K562 (cell line): ENCODE measurements at regions not wholly inside any gene's neighbourhood (a gene's known extent, or its start where the extent isn't known, plus 50 kb on each side); places are given as distances from the start of the nearest gene placed in this dataset.

Source experiments
- ATAC-seq: fragments of 200-7000 bp; cut with Tn5 transposase; 3 replicates; pipeline ENCODE4 v1.9.1; 2020; ENCODE audit warnings: moderate library complexity
- BruUV-seq: library from RNA; stranded (reverse); fragments of 400-500 nt; replicated peaks from 2 replicates; lab custom pipeline; 2021; lab: Mats Ljungman, UMichigan
- CTCF ChIA-PET: fragments of 300-600 bp; formaldehyde crosslinking; extraction: SDS; loops from one replicate; lab custom pipeline; 2021; ENCODE audit warnings: low intra/inter-chr PET ratio; lab: Yijun Ruan, JAX
- POLR2A ChIA-PET: fragments of 300-600, 350-650 bp; sonication (Branson Sonifier 250); formaldehyde crosslinking; extraction: SDS; loops from one replicate; lab custom pipeline; 2021; ENCODE audit warnings: antibody characterized with exemption, inconsistent platforms; lab: Yijun Ruan, JAX
- DNase-seq, 4 experiments: peaks; one replicate each; pipeline versions ENCODE4 v3.0.0 to v3.0.0-alpha.2; 2011 to 2018; ENCODE audit warnings: low spot score in 3 of 4, mixed read lengths in 3 of 4; ENCODE audit errors: extremely low read depth in 1 of 4
- FAIRE-seq: peaks from 2 replicates; lab custom pipeline; 2011; peaks lifted over from hg19 to GRCh38; lab: Jason Lieb, UNC
- H2AFZ ChIP-seq: 2 replicates; pipeline ENCODE4 v1.6.0; 2011; ENCODE audit warnings: low read depth, low read length, control low read depth, inconsistent platforms
- H3K27ac ChIP-seq: fragments of 200-600 bp; 3 replicates; pipeline ENCODE4 v1.8.0; 2011; ENCODE audit warnings: low read depth, mild to moderate bottlenecking, control low read depth, inconsistent platforms, low read length, moderate library complexity, mixed read lengths; ENCODE audit errors: extremely low read depth
- H3K27me3 ChIP-seq, 2 experiments: fragments of 300-600 bp in 1 of 2; 2 replicates in 1 of 2; 3 replicates in 1 of 2; pipeline versions ENCODE4 v1.6.0 to v1.8.0; 2011; ENCODE audit warnings: inconsistent platforms in 2 of 2, low read length in 2 of 2, mild to moderate bottlenecking in 1 of 2, mixed read lengths in 1 of 2, moderate library complexity in 1 of 2; ENCODE audit not compliant: control insufficient read depth in 2 of 2, insufficient read depth in 2 of 2
- H3K36me3 ChIP-seq: fragments of 300-600 bp; 3 replicates; pipeline ENCODE4 v1.8.0; 2011; ENCODE audit warnings: mild to moderate bottlenecking, low read length, inconsistent platforms; ENCODE audit not compliant: control insufficient read depth, insufficient read depth
- H3K4me1 ChIP-seq, 2 experiments: fragments of 200-600 bp in 1 of 2; replicated peaks in 1 of 2; 2 replicates in 1 of 2; 3 replicates in 1 of 2; pipeline versions ENCODE4 v1.5.1 to v1.8.0; 2011; ENCODE audit warnings: inconsistent platforms in 2 of 2, low read length in 2 of 2, mild to moderate bottlenecking in 1 of 2, mixed read lengths in 1 of 2, moderate library complexity in 1 of 2; ENCODE audit not compliant: control insufficient read depth in 2 of 2, insufficient read depth in 2 of 2
- H3K4me2 ChIP-seq: 2 replicates; pipeline ENCODE4 v1.6.1; 2011; ENCODE audit warnings: low read length, control low read depth, inconsistent platforms, mixed read lengths; ENCODE audit not compliant: insufficient read depth
- H3K4me3 ChIP-seq: fragments of 200-600 bp; sonication (generic), shearing (Covaris generic); 2 replicates; pipeline ENCODE4 v1.5.1; 2016; ENCODE audit warnings: control low read depth, inconsistent platforms
- H3K79me2 ChIP-seq: fragments of 200-600 bp; 3 replicates; pipeline ENCODE4 v1.8.0; 2011; ENCODE audit warnings: low read length, inconsistent platforms; ENCODE audit not compliant: control insufficient read depth, insufficient read depth
- H3K9ac ChIP-seq, 2 experiments: 2 replicates each; pipeline versions ENCODE4 v1.6.0 to v1.6.1; 2011; ENCODE audit warnings: low read depth in 2 of 2, low read length in 2 of 2, control low read depth in 1 of 2, inconsistent platforms in 1 of 2, mild to moderate bottlenecking in 1 of 2, mixed read lengths in 1 of 2; ENCODE audit not compliant: insufficient read depth in 1 of 2
- H3K9me1 ChIP-seq: one replicate; pipeline ENCODE4 v1.6.0; 2011; ENCODE audit warnings: inconsistent platforms, mild to moderate bottlenecking, low read length, moderate library complexity; ENCODE audit not compliant: control insufficient read depth, insufficient read depth
- H3K9me3 ChIP-seq: replicated peaks from 2 replicates; pipeline ENCODE4 v1.5.1; 2011; ENCODE audit warnings: low read depth, low read length, inconsistent platforms; ENCODE audit not compliant: control insufficient read depth, insufficient read depth
- H4K20me1 ChIP-seq: replicated peaks from 2 replicates; pipeline ENCODE4 v1.6.1; 2011; ENCODE audit warnings: low read length, inconsistent platforms, mixed read lengths; ENCODE audit not compliant: control insufficient read depth, insufficient read depth
- BRF1 ChIP-seq: IDR thresholded peaks from 3 replicates; pipeline ENCODE4 v1.6.1; 2011; ENCODE audit warnings: borderline replicate concordance, mild to moderate bottlenecking; ENCODE audit not compliant: insufficient read length; ENCODE audit errors: extremely low read depth
- C11orf30 ChIP-seq: fragments of 450-650 bp; IDR thresholded peaks from 2 replicates; pipeline ENCODE4 v1.6.1; 2016; ENCODE audit warnings: low read depth, mild to moderate bottlenecking
- KLF16 ChIP-seq: IDR thresholded peaks from 2 replicates; pipeline ENCODE4 v1.6.1; 2016; ENCODE audit warnings: antibody characterized with exemption
- MAFG ChIP-seq: fragments of 450-650 bp; conservative IDR thresholded peaks from 2 replicates; pipeline ENCODE4 v1.6.1; 2016; ENCODE audit warnings: missing genetic modification characterization, missing compliant biosample characterization
- ZBTB8A ChIP-seq: fragments of 450-650 bp; IDR thresholded peaks from 2 replicates; pipeline ENCODE4 v1.6.1; 2018; ENCODE audit warnings: mild to moderate bottlenecking, moderate library complexity; ENCODE audit not compliant: partially characterized antibody
- ZNF146 ChIP-seq: IDR thresholded peaks from one replicate; pipeline ENCODE4 v1.6.1; 2018; ENCODE audit warnings: missing compliant biosample characterization; ENCODE audit not compliant: unreplicated experiment
- ZNF274 ChIP-seq: IDR thresholded peaks from 2 replicates; pipeline ENCODE4 v1.6.1; 2011; ENCODE audit warnings: low read depth, mild to moderate bottlenecking, low read length, moderate library complexity, borderline replicate concordance
- ZNF316 ChIP-seq: fragments of 450-650 bp; IDR thresholded peaks from 2 replicates; pipeline ENCODE4 v1.6.1; 2016
- ZNF512 ChIP-seq: IDR thresholded peaks from 2 replicates; pipeline ENCODE4 v1.6.1; 2016; ENCODE audit warnings: missing genetic modification characterization, missing compliant biosample characterization
- ZNF785 ChIP-seq: fragments of 250-450 bp; sonication (Bioruptor Pico); IDR thresholded peaks from 2 replicates; pipeline ENCODE4 v1.4.0; 2020; ENCODE audit warnings: mild to moderate bottlenecking
- WGBS: fragments of 100-300 bp; shearing (Covaris generic); methylation state at CpG from one replicate; pipeline ENCODE4 v1.1.6; 2016; ENCODE audit warnings: low coverage, mixed read lengths; ENCODE audit not compliant: insufficient coverage; ENCODE audit errors: missing lambda C conversion rate; 5-methylcytosine and 5-hydroxymethylcytosine counted together
- in situ Hi-C: fragments of 300-500 bp; cut with MboI; formaldehyde crosslinking; loops from 4 replicates; pipeline ENCODE4 v1.15.0; 2018; ENCODE audit warnings: inconsistent platforms, mixed read lengths
- intact Hi-C: fragments of 100-400 bp; cut with micrococcal nuclease; formaldehyde crosslinking; loops from 2 replicates; pipeline ENCODE4 v1.14.2; 2022
- TF ChIP-seq, protein P1 (sequence below): fragments of 250-450 bp; sonication (Bioruptor Pico); IDR thresholded peaks from 2 replicates; pipeline ENCODE4 v1.4.0; 2020; ENCODE audit warnings: mild to moderate bottlenecking, moderate library complexity

DNA sequence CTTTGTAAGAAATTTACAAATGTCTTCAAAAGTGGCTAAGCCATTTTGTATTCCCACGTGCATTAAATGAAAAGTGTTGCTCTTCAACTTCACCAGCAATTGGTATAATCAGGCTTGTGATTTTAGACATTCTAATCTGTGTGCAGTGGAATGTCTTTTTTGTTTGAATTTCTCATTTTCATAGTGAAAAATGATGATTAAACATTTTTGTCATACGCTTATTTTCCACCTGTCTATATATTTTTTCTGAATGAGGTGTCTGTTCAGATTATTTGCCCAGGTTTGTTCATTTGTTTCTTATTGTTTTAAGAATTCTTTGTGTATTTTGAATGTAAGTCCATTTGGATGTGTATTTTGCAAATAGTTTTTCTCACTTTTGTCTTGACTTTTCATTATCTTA, 558.1 kb downstream of the TENT5A start:
- BruUV-seq: no TSS peak
- Histone ChIP-seq H3K36me3 (no peaks in the 10 kb centered on the region), H3K4me1 (no peaks in the 10 kb centered on the region), H3K4me2 (no peak overlapping the region), H3K9me3 (no peaks in the 10 kb centered on the region), H3K79me2 (no peaks in the 10 kb centered on the region), H4K20me1 (no peaks in the 10 kb centered on the region), H3K9me1 (no peaks in the 10 kb centered on the region), H3K27me3 (no peaks in the 10 kb centered on the region), H2AFZ (no peak overlapping the region), H3K27ac (no peak overlapping the region), H3K9ac (no peak overlapping the region), H3K4me3 (no peak overlapping the region)
- ChIA-PET CTCF (no interaction called here), POLR2A (no interaction called here)
- intact Hi-C loops: no loop called here
- in situ Hi-C loops: no loop called here
- WGBS: 0% methylated on average over 2 of the region's 2 CpGs
- FAIRE-seq: no peak
- TF ChIP-seq C11orf30 (peak; percentile 45; the same call in 1 of the 2 replicates), ZBTB8A (no peak), ZNF316 (peak; percentile 60), MAFG (tag) (peak; percentile 21; the same call in 1 of the 2 replicates)
- no peak for DNase-seq
- ATAC-seq: no peak

DNA sequence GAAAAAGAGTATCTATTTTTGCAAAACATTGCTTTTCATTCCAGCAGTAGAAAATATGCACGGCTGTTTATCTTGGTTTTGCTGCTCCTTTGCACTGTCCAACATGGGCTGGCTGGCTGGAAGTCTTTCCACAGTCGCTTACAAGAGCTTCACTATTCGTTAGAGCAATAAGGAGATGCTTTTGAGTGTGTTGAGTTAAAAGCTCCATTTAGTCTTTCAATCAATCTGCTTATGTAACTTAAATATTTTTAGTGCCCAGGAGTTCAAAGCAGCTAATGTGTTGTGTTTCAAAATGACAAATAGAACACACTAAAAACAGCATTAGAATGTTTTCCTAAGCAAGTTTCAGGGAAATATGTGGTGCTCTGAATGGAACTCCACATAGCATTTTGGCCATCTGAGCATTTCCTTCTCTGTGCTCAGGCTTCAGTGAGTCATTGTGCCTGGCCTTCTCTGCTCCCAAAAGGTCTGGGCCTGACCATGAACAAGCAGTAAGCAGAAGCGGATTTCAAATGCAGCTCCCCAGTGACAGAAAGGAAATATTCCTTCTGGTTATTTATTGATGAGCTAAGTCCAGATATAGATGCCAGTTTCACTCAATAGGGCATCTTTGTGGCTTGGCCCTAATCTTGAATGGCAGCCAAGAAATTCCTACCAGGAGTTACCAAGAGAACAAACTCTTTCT, 580.3 kb downstream of the TENT5A start:
- ATAC-seq: no peak
- intact Hi-C loops (no loop called here), in situ Hi-C loops (no loop called here)
- WGBS: 0% methylated on average over 4 of the region's 4 CpGs
- Histone ChIP-seq H3K9ac (no peak overlapping the region), H3K36me3 (no peaks in the 10 kb centered on the region), H3K4me3 (no peak overlapping the region), H3K79me2 (no peaks in the 10 kb centered on the region), H3K4me2 (no peak overlapping the region), H2AFZ (no peak overlapping the region), H3K4me1 (no peaks in the 10 kb centered on the region), H3K27ac (no peak overlapping the region), H3K9me3 (no peaks in the 10 kb centered on the region), H3K27me3 (no peaks in the 10 kb centered on the region), H4K20me1 (no peaks in the 10 kb centered on the region), H3K9me1 (no peaks in the 10 kb centered on the region)
- BruUV-seq: no TSS peak
- ChIA-PET CTCF (no interaction called here), POLR2A (no interaction called here)
- no peak for DNase-seq
- FAIRE-seq: no peak
- TF ChIP-seq BRF1 (no peak), ZNF785 (CRISPR knock-in tag) (no peak), KLF16 (no peak), ZNF146 (CRISPR knock-in tag) (no peak), ZNF512 (no peak), ZNF274 (no peak)
- TF ChIP-seq, protein P1, sequence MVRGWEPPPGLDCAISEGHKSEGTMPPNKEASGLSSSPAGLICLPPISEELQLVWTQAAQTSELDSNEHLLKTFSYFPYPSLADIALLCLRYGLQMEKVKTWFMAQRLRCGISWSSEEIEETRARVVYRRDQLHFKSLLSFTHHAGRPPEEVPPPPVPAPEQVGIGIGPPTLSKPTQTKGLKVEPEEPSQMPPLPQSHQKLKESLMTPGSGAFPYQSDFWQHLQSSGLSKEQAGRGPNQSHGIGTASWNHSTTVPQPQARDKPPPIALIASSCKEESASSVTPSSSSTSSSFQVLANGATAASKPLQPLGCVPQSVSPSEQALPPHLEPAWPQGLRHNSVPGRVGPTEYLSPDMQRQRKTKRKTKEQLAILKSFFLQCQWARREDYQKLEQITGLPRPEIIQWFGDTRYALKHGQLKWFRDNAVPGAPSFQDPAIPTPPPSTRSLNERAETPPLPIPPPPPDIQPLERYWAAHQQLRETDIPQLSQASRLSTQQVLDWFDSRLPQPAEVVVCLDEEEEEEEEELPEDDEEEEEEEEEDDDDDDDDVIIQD (CRISPR knock-in tag): no peak
